B cell (primary cell): ENCODE measurements at regions not wholly inside any gene's neighbourhood (a gene's known extent, or its start where the extent isn't known, plus 50 kb on each side); places are given as distances from the start of the nearest gene placed in this dataset.

Experiments used
- ATAC-seq: fragments of 200-7000 bp; cut with Tn5 transposase; one replicate; pipeline ENCODE4 v1.10.0; 2021; ENCODE audit warnings: low read depth, mild to moderate bottlenecking, moderate number of reproducible peaks, moderate library complexity
- CTCF ChIA-PET: fragments of 350-600 bp; sonication (Branson Sonifier 250); formaldehyde crosslinking; loops from one replicate; lab custom pipeline; 2021; ENCODE audit warnings: antibody characterized with exemption, inconsistent platforms; lab: Charles Lee
- POLR2A ChIA-PET: fragments of 350-600 bp; sonication (Branson Sonifier 250); formaldehyde crosslinking; loops from one replicate; lab custom pipeline; 2021; ENCODE audit warnings: antibody characterized with exemption; lab: Charles Lee
- DNase-seq: peaks from one replicate; pipeline ENCODE4 v3.0.0; 2013
- H2AFZ ChIP-seq: 2 replicates; pipeline ENCODE4 v1.6.1; 2012; ENCODE audit warnings: mild to moderate bottlenecking, low read depth, low read length; ENCODE audit not compliant: insufficient read depth, poor library complexity, severe bottlenecking
- H3K27ac ChIP-seq, 2 donors: 1 replicate in 1 of 2; 2 replicates in 1 of 2; pipeline ENCODE4 v1.5.1; 2012 to 2013; ENCODE audit warnings: low read length in 2 of 2, mild to moderate bottlenecking in 2 of 2, moderate library complexity in 1 of 2
- H3K27me3 ChIP-seq, 4 experiments: fragments of 200-600 bp in 1 of 4; sonication (generic) in 1 of 4; replicated peaks in 1 of 4; 1 replicate in 2 of 4; 2 replicates in 2 of 4; pipeline versions ENCODE4 v1.6.1 to v1.7.0; 2013 to 2016; ENCODE audit warnings: low read length in 3 of 4, mild to moderate bottlenecking in 2 of 4, mixed read lengths in 1 of 4, moderate library complexity in 1 of 4; ENCODE audit not compliant: insufficient read depth in 4 of 4, control insufficient read depth in 3 of 4; ENCODE audit errors: control extremely low read depth in 1 of 4
- H3K36me3 ChIP-seq, 2 experiments: replicated peaks in 1 of 2; 1 replicate in 1 of 2; 2 replicates in 1 of 2; pipeline versions ENCODE4 v1.6.1 to v1.7.1; 2013; ENCODE audit warnings: low read length in 1 of 2; ENCODE audit not compliant: insufficient read depth in 2 of 2, control insufficient read depth in 1 of 2; ENCODE audit errors: control extremely low read depth in 1 of 2, extremely low read depth in 1 of 2
- H3K4me1 ChIP-seq, 2 donors: fragments of 200-600 bp in 1 of 2; sonication (generic) in 1 of 2; 1 replicate in 1 of 2; 2 replicates in 1 of 2; pipeline versions ENCODE4 v1.5.1 to v1.6.1; 2013 to 2017; ENCODE audit warnings: low read length in 2 of 2; ENCODE audit not compliant: control insufficient read depth in 2 of 2, insufficient read depth in 2 of 2
- H3K4me2 ChIP-seq: replicated peaks from 2 replicates; pipeline ENCODE3; 2012; ENCODE audit warnings: mild to moderate bottlenecking, low read depth, low read length; ENCODE audit not compliant: poor library complexity, severe bottlenecking
- H3K4me3 ChIP-seq, 5 experiments: fragments of 200-600 bp in 1 of 5; sonication (generic) in 1 of 5; 1 replicate in 3 of 5; 2 replicates in 2 of 5; pipeline versions ENCODE4 v1.5.1 to v1.7.0; 2011 to 2016; ENCODE audit warnings: low read length in 4 of 5, mild to moderate bottlenecking in 4 of 5, low read depth in 2 of 5, control low read depth in 1 of 5, moderate library complexity in 1 of 5; ENCODE audit not compliant: insufficient read depth in 1 of 5; ENCODE audit errors: control extremely low read depth in 1 of 5, extremely low read depth in 1 of 5
- H3K79me2 ChIP-seq: fragments of 200-600 bp; sonication (generic); one replicate; pipeline ENCODE4 v1.6.0; 2016; ENCODE audit warnings: low read length; ENCODE audit not compliant: control insufficient read depth, insufficient read depth
- H3K9ac ChIP-seq: fragments of 200-600 bp; sonication (generic); 2 replicates; pipeline ENCODE4 v1.6.1; 2017; ENCODE audit warnings: mild to moderate bottlenecking, low read length, moderate library complexity
- H3K9me3 ChIP-seq, 3 donors: one replicate each; pipeline versions ENCODE4 v1.6.1 to v1.7.1; 2013; ENCODE audit warnings: low read length in 2 of 3; ENCODE audit not compliant: control insufficient read depth in 2 of 3, insufficient read depth in 1 of 3; ENCODE audit errors: control extremely low read depth in 1 of 3
- H4K20me1 ChIP-seq: 2 replicates; pipeline ENCODE4 v1.6.0; 2012; ENCODE audit warnings: mild to moderate bottlenecking, low read length; ENCODE audit not compliant: insufficient read depth, control insufficient read depth, poor library complexity, severe bottlenecking
- H3K27ac Mint-ChIP-seq: one replicate; pipeline ENCODE4 v1.8.0; 2021; ENCODE audit warnings: mixed read lengths
- H3K27me3 Mint-ChIP-seq: one replicate; pipeline ENCODE4 v1.8.0; 2021; ENCODE audit warnings: mixed read lengths
- H3K4me1 Mint-ChIP-seq: one replicate; pipeline ENCODE4 v1.8.0; 2021; ENCODE audit warnings: mixed read lengths
- H3K4me3 Mint-ChIP-seq: one replicate; pipeline ENCODE4 v1.8.0; 2021; ENCODE audit warnings: mixed read lengths
- H3K9me3 Mint-ChIP-seq: one replicate; pipeline ENCODE4 v1.8.0; 2022; ENCODE audit warnings: mixed read lengths; ENCODE audit not compliant: insufficient read depth
- EZH2 ChIP-seq: IDR thresholded peaks from 2 replicates; pipeline ENCODE4 v1.6.1; 2012; ENCODE audit warnings: borderline replicate concordance, low read depth, mild to moderate bottlenecking, moderate library complexity, low read length; ENCODE audit not compliant: insufficient read depth, poor library complexity, severe bottlenecking
- WGBS: methylation state at CpG from one replicate; pipeline ENCODE4 v1.1.5; 2013; ENCODE audit warnings: missing lambda C conversion rate; ENCODE audit not compliant: insufficient coverage; 5-methylcytosine and 5-hydroxymethylcytosine counted together
- intact Hi-C: fragments of 100-400 bp; cut with micrococcal nuclease; formaldehyde crosslinking; loops from one replicate; pipeline ENCODE4 v1.10.0; 2022
- TF ChIP-seq, protein P1 (sequence below): fragments of 200-600 bp; IDR thresholded peaks from one replicate; pipeline ENCODE4 v1.8.0; 2022; ENCODE audit warnings: antibody characterized with exemption, mild to moderate bottlenecking

DNA sequence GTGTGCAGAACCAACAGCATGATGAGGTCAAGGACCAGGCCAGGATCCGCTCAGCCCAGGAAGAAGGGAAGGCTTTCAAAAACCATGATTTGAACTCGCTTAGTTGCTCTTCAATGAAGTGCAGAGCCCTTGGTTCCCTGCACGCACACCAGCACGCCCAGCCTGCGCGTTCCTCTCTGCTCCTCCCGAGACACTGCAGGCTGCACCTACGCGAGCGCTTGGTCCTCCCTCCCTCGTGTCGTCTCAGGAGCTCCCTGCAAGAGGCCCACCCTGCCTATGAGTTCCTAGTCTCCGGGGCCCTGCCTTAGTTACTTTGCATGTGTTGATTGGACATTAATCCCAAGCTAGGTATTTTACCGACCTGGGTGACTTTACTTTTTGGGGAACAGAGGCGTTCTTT lies 132.9 kb upstream of the TNRC6C start:
- DNase-seq (no peak), ATAC-seq (no peak)
- peaks cover 0 to 4% of the 10 kb centered on the region in 2 donors for H3K4me1 ChIP-seq
- peaks cover 0 to 4% (median 0%) of the 10 kb centered on the region in 3 donors for H3K9me3 ChIP-seq
- no peaks in the 10 kb centered on the region for H3K79me2 ChIP-seq
- H3K9ac ChIP-seq = no peak overlapping the region
- no peaks in the 10 kb centered on the region for H3K9me3 Mint-ChIP-seq
- ChIA-PET POLR2A (no interaction called here), CTCF (no interaction called here)
- H4K20me1 ChIP-seq = no peaks in the 10 kb centered on the region
- intact Hi-C loops = no loop called here
- H3K27ac ChIP-seq = no peak overlapping the region
- no peak overlapping the region for H3K27ac Mint-ChIP-seq
- H3K36me3 ChIP-seq = no peaks in the 10 kb centered on the region
- H3K27me3 ChIP-seq = peaks cover 0 to 28% (median 1%) of the 10 kb centered on the region in 4 experiments
- no peak for TF ChIP-seq EZH2
- TF ChIP-seq, protein P1, sequence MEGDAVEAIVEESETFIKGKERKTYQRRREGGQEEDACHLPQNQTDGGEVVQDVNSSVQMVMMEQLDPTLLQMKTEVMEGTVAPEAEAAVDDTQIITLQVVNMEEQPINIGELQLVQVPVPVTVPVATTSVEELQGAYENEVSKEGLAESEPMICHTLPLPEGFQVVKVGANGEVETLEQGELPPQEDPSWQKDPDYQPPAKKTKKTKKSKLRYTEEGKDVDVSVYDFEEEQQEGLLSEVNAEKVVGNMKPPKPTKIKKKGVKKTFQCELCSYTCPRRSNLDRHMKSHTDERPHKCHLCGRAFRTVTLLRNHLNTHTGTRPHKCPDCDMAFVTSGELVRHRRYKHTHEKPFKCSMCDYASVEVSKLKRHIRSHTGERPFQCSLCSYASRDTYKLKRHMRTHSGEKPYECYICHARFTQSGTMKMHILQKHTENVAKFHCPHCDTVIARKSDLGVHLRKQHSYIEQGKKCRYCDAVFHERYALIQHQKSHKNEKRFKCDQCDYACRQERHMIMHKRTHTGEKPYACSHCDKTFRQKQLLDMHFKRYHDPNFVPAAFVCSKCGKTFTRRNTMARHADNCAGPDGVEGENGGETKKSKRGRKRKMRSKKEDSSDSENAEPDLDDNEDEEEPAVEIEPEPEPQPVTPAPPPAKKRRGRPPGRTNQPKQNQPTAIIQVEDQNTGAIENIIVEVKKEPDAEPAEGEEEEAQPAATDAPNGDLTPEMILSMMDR = no peak
- WGBS = 88% methylated on average over 15 of the region's 15 CpGs
- no peak overlapping the region for H3K4me3 ChIP-seq
- H3K27me3 Mint-ChIP-seq = peaks cover 21% of the 10 kb centered on the region
- H3K4me1 Mint-ChIP-seq = no peaks in the 10 kb centered on the region
- no peak overlapping the region for H3K4me2 ChIP-seq
- H3K4me3 Mint-ChIP-seq = no peak overlapping the region
- H2AFZ ChIP-seq = no peak overlapping the region

DNA sequence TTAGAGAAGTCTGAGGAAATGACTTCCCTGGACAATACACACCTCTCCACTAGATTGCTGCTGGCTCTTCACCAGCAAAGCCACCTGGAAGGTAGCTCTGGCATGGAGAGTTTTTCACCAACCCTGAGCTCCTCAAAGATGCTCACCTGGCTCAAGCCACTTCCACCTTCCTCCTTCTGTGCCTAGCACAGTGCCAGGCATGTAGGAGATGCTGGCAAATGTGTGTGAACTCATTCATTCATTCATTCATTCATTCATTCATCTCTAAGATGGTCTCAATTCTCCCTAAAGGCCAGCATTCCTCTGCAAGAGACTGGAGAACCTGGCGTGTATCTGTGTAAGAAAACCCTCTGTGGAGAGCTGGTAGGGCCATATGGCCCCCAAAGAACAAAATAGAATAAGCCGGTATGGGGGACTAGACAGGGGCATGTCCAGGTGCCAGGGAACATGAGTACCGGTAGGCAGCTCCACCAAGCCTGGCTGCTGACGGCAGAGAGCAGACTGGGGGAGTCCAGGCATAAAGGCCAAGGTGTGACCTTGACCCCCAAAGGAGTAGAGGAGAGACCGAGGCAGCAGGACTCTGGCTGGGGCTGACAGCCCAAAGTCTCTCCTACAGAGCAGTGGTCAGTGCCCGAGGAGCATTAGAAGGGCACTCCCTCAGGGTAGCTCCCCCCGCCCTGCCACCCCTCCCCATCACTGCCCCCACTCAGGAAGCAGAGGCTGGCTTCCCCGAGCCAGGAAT lies 132.2 kb upstream of the TNRC6C start:
- H3K36me3 ChIP-seq = no peaks in the 10 kb centered on the region
- H3K4me1 ChIP-seq = peaks cover 0 to under 1% of the 10 kb centered on the region in 2 donors
- H3K27ac ChIP-seq = no peak overlapping the region
- no peak for TF ChIP-seq EZH2
- TF ChIP-seq, protein P1 = no peak
- H3K79me2 ChIP-seq = no peaks in the 10 kb centered on the region
- ChIA-PET POLR2A (interaction anchor here (0.7 kb wide), 1 partner anchor 556 kb away, joined by 4 read pairs; no protein-coding TSS in a partner anchor), CTCF (no interaction called here)
- DNase-seq = no peak
- intact Hi-C loops = no loop called here
- no peak overlapping the region for H3K9ac ChIP-seq
- Mint-ChIP-seq H3K4me1 (no peaks in the 10 kb centered on the region), H3K27me3 (peaks cover 22% of the 10 kb centered on the region), H3K4me3 (no peak overlapping the region), H3K27ac (no peak overlapping the region), H3K9me3 (no peaks in the 10 kb centered on the region)
- 93% methylated on average over 5 of the region's 8 CpGs for WGBS
- H4K20me1 ChIP-seq = no peaks in the 10 kb centered on the region
- no peak overlapping the region for H3K4me3 ChIP-seq
- no peak for ATAC-seq
- H2AFZ ChIP-seq = no peak overlapping the region
- peaks cover 0 to 4% (median 0%) of the 10 kb centered on the region in 3 donors for H3K9me3 ChIP-seq
- H3K4me2 ChIP-seq = no peak overlapping the region
- peaks cover 0 to 30% (median 1%) of the 10 kb centered on the region in 4 experiments for H3K27me3 ChIP-seq
